Loucy (cell line): ENCODE measurements at regions not wholly inside any gene's neighbourhood (a gene's known extent, or its start where the extent isn't known, plus 50 kb on each side); places are given as distances from the start of the nearest gene placed in this dataset.

Experiments used
- EZH2phosphoT487 ChIP-seq: fragments of 200-600 bp; IDR thresholded peaks from 2 replicates; pipeline ENCODE4 v1.6.1; 2018; ENCODE audit warnings: antibody characterized with exemption, mild to moderate bottlenecking, moderate library complexity, borderline replicate concordance
- TF ChIP-seq, protein P1 (sequence below): fragments of 200-600 bp; sonication (generic); conservative IDR thresholded peaks from 2 replicates; pipeline ENCODE4 v1.5.1; 2014; ENCODE audit warnings: mild to moderate bottlenecking, antibody characterized with exemption, low read length

DNA sequence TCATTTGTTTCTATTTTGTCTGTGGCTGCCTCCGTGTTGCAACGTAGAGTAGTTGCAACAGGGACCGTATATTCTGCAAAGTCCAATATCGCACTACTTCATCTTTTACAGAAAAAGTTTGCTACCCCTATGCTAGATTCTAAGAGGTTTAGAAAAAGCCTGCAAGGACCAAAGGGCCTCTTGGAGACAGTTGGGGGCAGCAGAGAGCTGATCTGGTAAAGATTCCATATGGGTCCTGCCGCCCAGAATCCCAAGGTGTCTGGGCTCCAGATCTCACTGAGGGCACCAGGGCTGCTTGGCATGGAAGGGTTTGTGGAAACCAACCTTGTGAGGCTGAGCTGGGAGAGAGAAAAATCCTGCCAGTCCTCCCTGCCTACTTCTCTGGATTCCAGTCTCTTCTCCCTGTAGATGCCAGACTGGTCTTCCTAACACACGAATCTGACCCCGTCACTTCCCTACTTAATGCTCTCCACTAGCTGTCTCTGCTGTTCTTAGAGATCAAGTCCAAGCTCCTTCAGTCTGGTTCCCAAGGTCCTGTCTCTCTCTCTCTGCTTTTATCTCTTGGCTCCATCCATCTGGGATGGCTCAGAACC, 74.6 kb downstream of the GLRX5 start:
- TF ChIP-seq, protein P1, sequence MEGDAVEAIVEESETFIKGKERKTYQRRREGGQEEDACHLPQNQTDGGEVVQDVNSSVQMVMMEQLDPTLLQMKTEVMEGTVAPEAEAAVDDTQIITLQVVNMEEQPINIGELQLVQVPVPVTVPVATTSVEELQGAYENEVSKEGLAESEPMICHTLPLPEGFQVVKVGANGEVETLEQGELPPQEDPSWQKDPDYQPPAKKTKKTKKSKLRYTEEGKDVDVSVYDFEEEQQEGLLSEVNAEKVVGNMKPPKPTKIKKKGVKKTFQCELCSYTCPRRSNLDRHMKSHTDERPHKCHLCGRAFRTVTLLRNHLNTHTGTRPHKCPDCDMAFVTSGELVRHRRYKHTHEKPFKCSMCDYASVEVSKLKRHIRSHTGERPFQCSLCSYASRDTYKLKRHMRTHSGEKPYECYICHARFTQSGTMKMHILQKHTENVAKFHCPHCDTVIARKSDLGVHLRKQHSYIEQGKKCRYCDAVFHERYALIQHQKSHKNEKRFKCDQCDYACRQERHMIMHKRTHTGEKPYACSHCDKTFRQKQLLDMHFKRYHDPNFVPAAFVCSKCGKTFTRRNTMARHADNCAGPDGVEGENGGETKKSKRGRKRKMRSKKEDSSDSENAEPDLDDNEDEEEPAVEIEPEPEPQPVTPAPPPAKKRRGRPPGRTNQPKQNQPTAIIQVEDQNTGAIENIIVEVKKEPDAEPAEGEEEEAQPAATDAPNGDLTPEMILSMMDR, result peak; percentile 76
- no peak for TF ChIP-seq EZH2phosphoT487
